Trophoblast cell (in vitro differentiated cells and primary cell): ENCODE measurements at regions not wholly inside any gene's neighbourhood (a gene's known extent, or its start where the extent isn't known, plus 50 kb on each side); places are given as distances from the start of the nearest gene placed in this dataset.

Source experiments
- DNase-seq, 2 donors: peaks; one replicate each; pipeline ENCODE4 v3.0.0-alpha.2; 2016
- H2AFZ ChIP-seq: 2 replicates; pipeline ENCODE4 v1.6.1; 2013; ENCODE audit warnings: low read length, moderate library complexity, mild to moderate bottlenecking; ENCODE audit not compliant: insufficient read depth, poor library complexity
- H2AK5ac ChIP-seq: 2 replicates; pipeline ENCODE4 v1.6.1; 2013; ENCODE audit warnings: mild to moderate bottlenecking, low read length
- H2BK120ac ChIP-seq: 2 replicates; pipeline ENCODE4 v1.6.1; 2013; ENCODE audit warnings: low read length, mild to moderate bottlenecking, moderate library complexity; ENCODE audit not compliant: insufficient read depth, poor library complexity
- H2BK12ac ChIP-seq: 2 replicates; pipeline ENCODE4 v1.6.1; 2013; ENCODE audit warnings: mild to moderate bottlenecking, low read length, moderate library complexity
- H2BK5ac ChIP-seq: 2 replicates; pipeline ENCODE4 v1.6.1; 2013; ENCODE audit warnings: low read length, low read depth, moderate library complexity, mild to moderate bottlenecking; ENCODE audit not compliant: poor library complexity
- H3K14ac ChIP-seq: 2 replicates; pipeline ENCODE4 v1.6.1; 2013; ENCODE audit warnings: mild to moderate bottlenecking, low read length
- H3K18ac ChIP-seq: 2 replicates; pipeline ENCODE4 v1.6.1; 2013; ENCODE audit warnings: mild to moderate bottlenecking, low read length
- H3K23ac ChIP-seq: 2 replicates; pipeline ENCODE4 v1.6.1; 2013; ENCODE audit warnings: low read length
- H3K27ac ChIP-seq: 2 replicates; pipeline ENCODE4 v1.5.1; 2013; ENCODE audit warnings: low read depth, mild to moderate bottlenecking, inconsistent platforms, low read length, moderate library complexity
- H3K27me3 ChIP-seq: 2 replicates; pipeline ENCODE4 v1.6.1; 2013; ENCODE audit warnings: inconsistent platforms, mild to moderate bottlenecking, low read length, moderate library complexity; ENCODE audit not compliant: insufficient read depth
- H3K36me3 ChIP-seq, 2 experiments: 1 replicate in 1 of 2; 2 replicates in 1 of 2; pipeline ENCODE4 v1.6.1; 2013; ENCODE audit warnings: low read length in 2 of 2, mild to moderate bottlenecking in 2 of 2, moderate library complexity in 1 of 2; ENCODE audit not compliant: insufficient read depth in 2 of 2, control insufficient read depth in 1 of 2
- H3K4ac ChIP-seq: 2 replicates; pipeline ENCODE4 v1.6.1; 2013; ENCODE audit warnings: low read depth, mild to moderate bottlenecking, low read length, moderate library complexity
- H3K4me1 ChIP-seq, 2 experiments: 1 replicate in 1 of 2; 2 replicates in 1 of 2; pipeline ENCODE4 v1.6.1; 2013; ENCODE audit warnings: low read length in 2 of 2, mild to moderate bottlenecking in 2 of 2, moderate library complexity in 1 of 2; ENCODE audit not compliant: insufficient read depth in 2 of 2, control insufficient read depth in 1 of 2
- H3K4me2 ChIP-seq: 2 replicates; pipeline ENCODE4 v1.6.1; 2013; ENCODE audit warnings: inconsistent platforms, mild to moderate bottlenecking, low read length, moderate library complexity
- H3K4me3 ChIP-seq: 2 replicates; pipeline ENCODE4 v1.5.1; 2013; ENCODE audit warnings: mild to moderate bottlenecking, low read depth, low read length, inconsistent platforms
- H3K79me1 ChIP-seq: one replicate; pipeline ENCODE4 v1.6.1; 2013; ENCODE audit warnings: low read length
- H3K79me2 ChIP-seq: 2 replicates; pipeline ENCODE4 v1.6.1; 2013; ENCODE audit warnings: low read length, mild to moderate bottlenecking; ENCODE audit not compliant: control insufficient read depth, insufficient read depth, poor library complexity
- H3K9ac ChIP-seq: 2 replicates; pipeline ENCODE4 v1.6.1; 2013; ENCODE audit warnings: mild to moderate bottlenecking, low read length
- H3K9me3 ChIP-seq: 2 replicates; pipeline ENCODE4 v1.6.1; 2013; ENCODE audit warnings: low read depth, mild to moderate bottlenecking, control low read depth, inconsistent platforms, low read length; ENCODE audit not compliant: insufficient read depth
- H4K12ac ChIP-seq: 2 replicates; pipeline ENCODE4 v1.6.1; 2013; ENCODE audit warnings: low read depth, mild to moderate bottlenecking, low read length, moderate library complexity
- H4K8ac ChIP-seq: 2 replicates; pipeline ENCODE4 v1.6.1; 2013; ENCODE audit warnings: low read depth, mild to moderate bottlenecking, low read length, moderate library complexity
- H4K91ac ChIP-seq: one replicate; pipeline ENCODE4 v1.6.1; 2013; ENCODE audit warnings: low read depth, mild to moderate bottlenecking, low read length, moderate library complexity
- WGBS: extraction: QIAGEN DNeasy Blood & Tissue Kit; methylation state at CpG from one replicate; pipeline ENCODE4 v1.1.7; 2013; ENCODE audit warnings: missing lambda C conversion rate; ENCODE audit not compliant: insufficient read length, insufficient coverage; ENCODE audit errors: extremely low coverage; 5-methylcytosine and 5-hydroxymethylcytosine counted together

DNA sequence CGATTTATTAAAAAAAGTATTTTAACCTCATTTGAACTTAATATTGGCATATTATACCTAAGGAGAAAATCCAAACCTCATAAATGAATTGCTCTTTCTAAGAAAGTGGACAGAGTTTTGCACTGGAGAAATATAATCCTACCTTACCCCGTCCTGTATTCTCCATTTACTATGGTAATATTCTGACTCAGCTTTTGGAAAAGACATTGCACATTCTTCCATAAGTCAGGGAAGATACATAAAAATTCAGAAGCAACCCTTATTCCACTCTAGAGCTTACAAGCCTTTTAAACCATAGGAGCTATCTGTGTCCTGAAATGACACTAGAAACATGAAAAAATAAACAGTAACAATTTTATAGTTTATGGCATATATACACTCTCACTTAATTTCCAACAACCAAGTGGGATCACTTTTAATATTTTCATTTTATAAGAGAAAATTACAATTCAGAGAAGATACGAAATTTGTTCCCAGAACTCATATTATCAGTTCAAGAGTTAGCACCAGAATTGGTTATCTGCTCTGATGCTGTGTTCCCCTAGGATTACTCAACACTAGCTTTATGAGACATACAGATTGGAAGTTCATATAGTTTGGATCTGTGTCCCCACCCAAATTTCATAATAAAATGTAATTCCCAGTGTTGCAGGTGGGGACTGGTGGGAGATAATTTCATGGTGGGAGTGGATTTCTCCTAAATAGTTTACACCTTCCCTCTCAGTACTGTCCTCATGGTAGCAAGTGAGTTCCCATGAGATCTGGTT lies 359.4 kb downstream of the ARAP2 start:
- H4K12ac ChIP-seq: no peak overlapping the region
- no peak overlapping the region for H3K4me3 ChIP-seq
- no peak overlapping the region for H3K9ac ChIP-seq
- H3K4ac ChIP-seq: no peak overlapping the region
- no peak overlapping the region for H3K27ac ChIP-seq
- H2BK12ac ChIP-seq: no peak overlapping the region
- no peak overlapping the region for H3K4me2 ChIP-seq
- H4K91ac ChIP-seq: no peak overlapping the region
- no peak overlapping the region for H3K14ac ChIP-seq
- H3K9me3 ChIP-seq: no peaks in the 10 kb centered on the region
- H3K36me3 ChIP-seq: no peaks in the 10 kb centered on the region
- no peak overlapping the region for H4K8ac ChIP-seq
- H3K4me1 ChIP-seq: no peaks in the 10 kb centered on the region
- H2AK5ac ChIP-seq: no peak overlapping the region
- no peak for DNase-seq
- H3K23ac ChIP-seq: no peak overlapping the region
- no peaks in the 10 kb centered on the region for H3K27me3 ChIP-seq
- H2BK5ac ChIP-seq: no peak overlapping the region
- no peaks in the 10 kb centered on the region for H3K79me2 ChIP-seq
- H3K18ac ChIP-seq: no peak overlapping the region
- WGBS: no CpG with 5 or more reads among the region's 3 CpGs
- no peak overlapping the region for H2BK120ac ChIP-seq
- no peak overlapping the region for H2AFZ ChIP-seq
- H3K79me1 ChIP-seq: no peaks in the 10 kb centered on the region

DNA sequence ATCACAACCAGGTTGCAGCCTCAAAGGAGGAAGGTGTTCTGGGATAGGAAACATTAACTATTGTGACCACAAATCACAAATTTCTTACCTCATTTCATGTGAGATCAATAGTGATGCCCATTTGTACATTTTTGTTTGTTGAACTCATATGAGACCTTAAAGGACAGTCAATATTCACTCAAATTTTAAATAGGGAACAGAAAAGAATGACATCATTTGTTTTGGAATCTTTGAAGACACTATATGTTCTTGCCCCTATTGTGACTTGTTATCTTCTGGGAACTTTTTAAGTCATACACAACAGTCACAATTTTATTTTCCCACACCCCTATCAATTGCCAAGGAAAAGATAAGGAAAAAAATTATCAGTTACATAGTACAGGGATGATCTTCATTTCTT lies 346.5 kb downstream of the ARAP2 start:
- no peak for DNase-seq
- Histone ChIP-seq H3K4ac (no peak overlapping the region), H3K4me1 (no peaks in the 10 kb centered on the region), H3K9ac (no peak overlapping the region), H3K79me1 (no peaks in the 10 kb centered on the region), H4K91ac (no peak overlapping the region), H3K18ac (no peak overlapping the region), H2BK12ac (no peak overlapping the region), H3K4me2 (no peak overlapping the region), H3K23ac (no peak overlapping the region), H2AFZ (no peak overlapping the region), H2AK5ac (no peak overlapping the region), H4K8ac (no peak overlapping the region), H3K36me3 (no peaks in the 10 kb centered on the region), H2BK5ac (no peak overlapping the region), H3K79me2 (no peaks in the 10 kb centered on the region), H2BK120ac (no peak overlapping the region), H3K9me3 (no peaks in the 10 kb centered on the region), H3K4me3 (no peak overlapping the region), H3K14ac (no peak overlapping the region), H3K27ac (no peak overlapping the region), H3K27me3 (no peaks in the 10 kb centered on the region), H4K12ac (no peak overlapping the region)

DNA sequence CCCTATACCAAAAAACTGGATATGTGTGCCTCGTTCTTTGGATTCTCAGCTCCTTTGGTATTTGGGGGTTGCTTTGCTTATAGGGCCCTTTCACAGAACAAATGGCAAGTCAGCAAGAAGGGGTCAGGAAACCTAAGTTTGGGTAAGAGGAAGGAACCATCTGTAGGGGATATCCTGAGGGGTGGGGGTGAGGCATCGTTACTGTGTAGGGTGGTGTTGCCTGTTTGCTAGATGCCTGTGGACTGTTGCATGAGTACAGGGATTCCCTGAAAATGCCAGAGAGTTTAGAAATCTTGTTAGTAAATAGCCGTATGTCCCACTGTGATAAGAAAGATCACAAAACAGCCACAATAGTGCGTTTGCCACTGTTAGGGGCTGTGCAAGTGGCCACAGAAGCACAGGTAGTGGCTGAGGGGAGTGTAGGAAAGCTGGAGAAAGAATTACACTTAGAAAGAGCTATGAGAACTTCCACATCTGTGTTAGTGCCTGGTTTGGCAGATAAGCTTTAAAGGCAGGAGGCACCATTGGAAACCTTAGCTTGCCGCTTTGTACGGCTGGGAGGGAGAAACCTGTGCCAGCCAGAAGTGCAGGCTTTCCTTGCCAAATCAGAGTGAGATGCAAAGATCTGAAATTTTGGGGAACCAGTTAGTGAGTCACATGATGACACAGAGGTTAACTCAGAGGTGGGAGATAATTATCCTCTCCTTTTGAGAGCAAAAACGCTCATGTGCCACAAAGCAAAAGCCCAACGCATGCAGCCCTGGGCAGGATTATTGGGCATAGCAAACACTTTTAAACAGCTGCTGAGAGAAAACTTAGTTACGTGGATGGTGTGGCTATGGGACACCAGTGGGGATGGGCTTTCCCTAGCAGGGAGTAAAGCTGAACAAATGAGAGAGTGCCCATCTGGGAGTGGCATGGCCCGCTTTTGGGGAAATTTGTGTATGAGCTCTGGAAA lies 343.7 kb downstream of the ARAP2 start:
- H2BK12ac ChIP-seq: no peak overlapping the region
- DNase-seq: no peak
- no peaks in the 10 kb centered on the region for H3K27me3 ChIP-seq
- WGBS: no CpG with 5 or more reads among the region's 10 CpGs
- no peaks in the 10 kb centered on the region for H3K79me2 ChIP-seq
- no peaks in the 10 kb centered on the region for H3K9me3 ChIP-seq
- H4K91ac ChIP-seq: no peak overlapping the region
- H2AFZ ChIP-seq: no peak overlapping the region
- no peak overlapping the region for H3K4me2 ChIP-seq
- no peak overlapping the region for H2BK5ac ChIP-seq
- no peak overlapping the region for H3K27ac ChIP-seq
- H3K18ac ChIP-seq: no peak overlapping the region
- no peak overlapping the region for H4K8ac ChIP-seq
- H3K4me1 ChIP-seq: no peaks in the 10 kb centered on the region
- H3K4me3 ChIP-seq: no peak overlapping the region
- H4K12ac ChIP-seq: no peak overlapping the region
- H3K9ac ChIP-seq: no peak overlapping the region
- H3K36me3 ChIP-seq: no peaks in the 10 kb centered on the region
- no peak overlapping the region for H2AK5ac ChIP-seq
- H2BK120ac ChIP-seq: no peak overlapping the region
- H3K23ac ChIP-seq: no peak overlapping the region
- no peak overlapping the region for H3K4ac ChIP-seq
- no peak overlapping the region for H3K14ac ChIP-seq
- no peaks in the 10 kb centered on the region for H3K79me1 ChIP-seq

DNA sequence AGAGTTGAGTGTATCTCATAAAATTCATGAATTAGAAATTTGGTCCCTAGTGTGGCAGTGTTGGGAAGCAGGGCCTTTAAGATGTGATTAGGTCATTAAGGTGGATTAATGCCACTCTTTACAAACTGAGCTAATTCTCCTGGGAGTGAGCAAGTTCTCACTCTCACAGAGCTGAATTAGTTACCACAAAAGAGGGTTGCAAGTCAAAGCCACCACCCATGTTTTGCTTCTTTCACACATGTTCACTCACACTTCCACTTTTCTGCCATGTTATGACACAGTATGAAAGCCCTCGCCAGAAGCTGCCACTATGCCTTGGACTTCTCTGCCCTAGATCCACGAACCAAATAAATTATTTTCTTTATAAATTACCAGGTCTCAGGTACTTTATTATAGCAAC lies 332.1 kb downstream of the ARAP2 start:
- H4K12ac ChIP-seq: no peak overlapping the region
- no peak overlapping the region for H2AFZ ChIP-seq
- no peaks in the 10 kb centered on the region for H3K79me2 ChIP-seq
- H3K27me3 ChIP-seq: no peaks in the 10 kb centered on the region
- no peak overlapping the region for H3K23ac ChIP-seq
- H4K8ac ChIP-seq: no peak overlapping the region
- no peak overlapping the region for H3K18ac ChIP-seq
- no peak overlapping the region for H3K14ac ChIP-seq
- H4K91ac ChIP-seq: no peak overlapping the region
- H2BK5ac ChIP-seq: no peak overlapping the region
- H2BK120ac ChIP-seq: no peak overlapping the region
- no peak overlapping the region for H2BK12ac ChIP-seq
- no peaks in the 10 kb centered on the region for H3K4me1 ChIP-seq
- H3K9ac ChIP-seq: no peak overlapping the region
- no peaks in the 10 kb centered on the region for H3K9me3 ChIP-seq
- no peak for DNase-seq
- H3K36me3 ChIP-seq: no peaks in the 10 kb centered on the region
- no peak overlapping the region for H3K4ac ChIP-seq
- H3K4me3 ChIP-seq: no peak overlapping the region
- no peak overlapping the region for H2AK5ac ChIP-seq
- H3K4me2 ChIP-seq: no peak overlapping the region
- WGBS: no CpG with 5 or more reads among the region's 2 CpGs
- H3K27ac ChIP-seq: no peak overlapping the region
- H3K79me1 ChIP-seq: no peaks in the 10 kb centered on the region
